ENCODE measurements at regions not wholly inside any gene's neighbourhood (a gene's known extent, or its start where the extent isn't known, plus 50 kb on each side); places are given as distances from the start of the nearest gene placed in this dataset.
A peak's percentile ranks its signal among the peaks of the same experiment; 100 is the strongest.
"Not testable (repeated sequence)": the region's sequence is repeated elsewhere in the genome, so short reads cannot be mapped to it uniquely, and the experiment has no call there.

DNA sequence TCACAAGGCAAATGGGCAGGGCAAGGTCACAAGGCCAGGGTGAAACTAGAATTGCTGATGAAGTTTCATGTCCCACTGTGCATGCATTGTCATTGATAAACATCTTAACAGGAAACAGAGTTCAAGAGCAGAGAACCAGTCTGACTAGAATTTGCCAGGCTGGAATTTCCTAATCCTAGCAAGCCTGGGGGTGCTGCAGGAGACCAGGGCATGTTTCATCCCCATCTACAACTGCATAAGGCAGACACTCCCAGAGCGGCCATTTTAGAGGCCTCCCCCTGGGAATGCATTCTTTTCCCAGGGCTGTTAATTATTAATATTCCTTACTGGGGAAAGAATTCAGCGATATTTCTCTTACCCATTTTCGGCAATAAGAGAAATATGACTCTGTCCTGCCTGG is 172.6 kb upstream of the XIST start:
- DNase-seq; H2BK12ac ChIP-seq (ENCODE audit: insufficient read length, low read depth, low read length); H3K23me2 ChIP-seq (ENCODE audit: insufficient read length, low read depth, low read length, poor library complexity, severe bottlenecking); H4K20me1 ChIP-seq (ENCODE audit: control insufficient read depth, insufficient read depth, insufficient read length); H2BK20ac ChIP-seq (ENCODE audit: low read depth, low read length, poor library complexity, severe bottlenecking); H3K4me3 Mint-ChIP-seq; H3K4me1 ChIP-seq (ENCODE audit: insufficient read depth, low read length); H2AFZ ChIP-seq (ENCODE audit: low read length); H3K79me1 ChIP-seq (ENCODE audit: insufficient read depth, low read depth, low read length, poor library complexity, severe bottlenecking); H2BK120ac ChIP-seq (ENCODE audit: low read depth, low read length, poor library complexity, severe bottlenecking); H3K14ac ChIP-seq (ENCODE audit: insufficient read depth, low read length); H2BK15ac ChIP-seq (ENCODE audit: low read depth, low read length); H3K4me2 ChIP-seq (ENCODE audit: insufficient read depth, insufficient read length, low read length); H4K8ac ChIP-seq (replicated peaks; ENCODE audit: insufficient read length, low read depth, low read length); H3K79me2 ChIP-seq (ENCODE audit: insufficient read depth, low read length); H3K4me1 Mint-ChIP-seq; H2AK5ac ChIP-seq (ENCODE audit: insufficient read length, low read length); H4K91ac ChIP-seq (ENCODE audit: insufficient read length, low read depth, low read length); H3K4ac ChIP-seq (ENCODE audit: low read depth, low read length); H3T11ph ChIP-seq (ENCODE audit: low read length); H3K27me3 Mint-ChIP-seq (ENCODE audit: low read depth); H3K27me3 ChIP-seq (ENCODE audit: insufficient read depth, low read length); H3K56ac ChIP-seq (ENCODE audit: insufficient read length, low read depth, low read length); H3K9ac ChIP-seq (ENCODE audit: extremely low read depth, insufficient read length, low read length); H3K27ac ChIP-seq (ENCODE audit: insufficient read length, low read depth, low read length); H3K18ac ChIP-seq (ENCODE audit: insufficient read length, low read depth, low read length); H4K5ac ChIP-seq (ENCODE audit: insufficient read length, low read depth, low read length); H3K23ac ChIP-seq (ENCODE audit: insufficient read length, low read depth, low read length); H2BK5ac ChIP-seq (ENCODE audit: insufficient read length, low read length): not testable (repeated sequence)
- H3K27ac Mint-ChIP-seq = peak overlapping the region in 1 of 3 experiments; percentile 81; a peak in 3 of 7 replicates
- no CpG with 5 or more reads among the region's 3 CpGs for WGBS (ENCODE audit: extremely low coverage, insufficient read length, low lambda C conversion rate)
- peaks cover 47 to 53% of the 10 kb centered on the region in 2 experiments for H3K9me3 Mint-ChIP-seq
- H3K36me3 Mint-ChIP-seq (ENCODE audit: insufficient read depth in 1 of 3, low read depth in 3 of 3) = peaks cover 38 to 49% (median 49%) of the 10 kb centered on the region in 3 experiments
- peaks cover 14% of the 10 kb centered on the region for H3K9me3 ChIP-seq (ENCODE audit: control insufficient read depth, low read depth, low read length)

All from H9 (cell line).